ENCODE measurements at regions not wholly inside any gene's neighbourhood (a gene's known extent, or its start where the extent isn't known, plus 50 kb on each side); places are given as distances from the start of the nearest gene placed in this dataset.
"Not testable (repeated sequence)": the region's sequence is repeated elsewhere in the genome, so short reads cannot be mapped to it uniquely, and the experiment has no call there.

- 34% methylated on average over 1 of the region's 1 CpG for WGBS
- DNase-seq (ENCODE audit: low spot score), result no peak
- H3K9me3 ChIP-seq, result no peaks in the 10 kb centered on the region
- H3K4me3 ChIP-seq, result no peak overlapping the region
- no peaks in the 10 kb centered on the region for H3K4me1 ChIP-seq (replicated peaks)
- intact Hi-C loops (cut with DNase I), result no loop called here
- no peak overlapping the region for H3K27ac ChIP-seq
- no peaks in the 10 kb centered on the region for H3K27me3 ChIP-seq (replicated peaks; ENCODE audit: insufficient read depth)
- no peaks in the 10 kb centered on the region for H3K36me3 ChIP-seq
- TF ChIP-seq POLR2A (IDR thresholded peaks at IDR 0.05), result no peak
- no peak for TF ChIP-seq POLR2AphosphoS5 (IDR thresholded peaks at IDR 0.05)
- TF ChIP-seq, protein P1, sequence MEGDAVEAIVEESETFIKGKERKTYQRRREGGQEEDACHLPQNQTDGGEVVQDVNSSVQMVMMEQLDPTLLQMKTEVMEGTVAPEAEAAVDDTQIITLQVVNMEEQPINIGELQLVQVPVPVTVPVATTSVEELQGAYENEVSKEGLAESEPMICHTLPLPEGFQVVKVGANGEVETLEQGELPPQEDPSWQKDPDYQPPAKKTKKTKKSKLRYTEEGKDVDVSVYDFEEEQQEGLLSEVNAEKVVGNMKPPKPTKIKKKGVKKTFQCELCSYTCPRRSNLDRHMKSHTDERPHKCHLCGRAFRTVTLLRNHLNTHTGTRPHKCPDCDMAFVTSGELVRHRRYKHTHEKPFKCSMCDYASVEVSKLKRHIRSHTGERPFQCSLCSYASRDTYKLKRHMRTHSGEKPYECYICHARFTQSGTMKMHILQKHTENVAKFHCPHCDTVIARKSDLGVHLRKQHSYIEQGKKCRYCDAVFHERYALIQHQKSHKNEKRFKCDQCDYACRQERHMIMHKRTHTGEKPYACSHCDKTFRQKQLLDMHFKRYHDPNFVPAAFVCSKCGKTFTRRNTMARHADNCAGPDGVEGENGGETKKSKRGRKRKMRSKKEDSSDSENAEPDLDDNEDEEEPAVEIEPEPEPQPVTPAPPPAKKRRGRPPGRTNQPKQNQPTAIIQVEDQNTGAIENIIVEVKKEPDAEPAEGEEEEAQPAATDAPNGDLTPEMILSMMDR (IDR thresholded peaks at IDR 0.05), result no peak
Measured at GRCh38 chr21:14817311-14817710, 247.5 kb downstream of the NRIP1 start.

DNA sequence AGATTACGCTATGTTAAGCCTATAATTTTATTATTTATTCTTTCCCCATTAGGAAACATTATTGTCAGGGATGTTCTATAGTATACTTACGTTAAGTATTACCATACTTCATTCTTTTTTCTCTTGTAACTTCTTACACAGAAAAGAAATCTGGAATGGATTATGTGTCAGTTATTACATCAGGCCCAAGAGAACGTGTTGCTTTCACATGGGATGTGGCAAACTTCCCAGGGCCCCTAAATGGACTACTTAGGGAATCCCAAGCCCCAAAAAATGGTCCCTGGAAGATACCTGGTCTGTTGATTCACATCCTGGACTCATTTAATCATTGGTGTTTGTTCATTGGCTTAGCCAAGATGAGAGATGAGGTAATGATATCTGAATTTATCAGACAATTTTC, 249.8 kb downstream of the NRIP1 start:
- no peak for DNase-seq (ENCODE audit: low spot score)
- H3K27ac ChIP-seq, result no peak overlapping the region
- no peaks in the 10 kb centered on the region for H3K4me1 ChIP-seq (replicated peaks)
- no peaks in the 10 kb centered on the region for H3K36me3 ChIP-seq
- H3K27me3 ChIP-seq (replicated peaks; ENCODE audit: insufficient read depth), result no peaks in the 10 kb centered on the region
- 91% methylated on average over 3 of the region's 3 CpGs for WGBS
- H3K4me3 ChIP-seq, result no peak overlapping the region
- no peaks in the 10 kb centered on the region for H3K9me3 ChIP-seq
- TF ChIP-seq POLR2A (IDR thresholded peaks at IDR 0.05) (no peak), POLR2AphosphoS5 (IDR thresholded peaks at IDR 0.05) (no peak)
- TF ChIP-seq, protein P1 (IDR thresholded peaks at IDR 0.05), result no peak
- intact Hi-C loops (cut with DNase I), result no loop called here

GRCh38 chr21:14814282-14814681, 250.5 kb downstream of the NRIP1 start:
- WGBS, result 89% methylated on average over 3 of the region's 3 CpGs
- TF ChIP-seq POLR2A (IDR thresholded peaks at IDR 0.05), result no peak
- H3K36me3 ChIP-seq, result no peaks in the 10 kb centered on the region
- intact Hi-C loops (cut with DNase I), result no loop called here
- H3K27ac ChIP-seq, result no peak overlapping the region
- no peak for DNase-seq (ENCODE audit: low spot score)
- H3K9me3 ChIP-seq, result no peaks in the 10 kb centered on the region
- H3K4me1 ChIP-seq (replicated peaks), result no peaks in the 10 kb centered on the region
- H3K4me3 ChIP-seq, result no peak overlapping the region
- no peaks in the 10 kb centered on the region for H3K27me3 ChIP-seq (replicated peaks; ENCODE audit: insufficient read depth)

- H3K4me3 ChIP-seq; H3K27ac ChIP-seq; DNase-seq (ENCODE audit: low spot score); H3K9me3 ChIP-seq; H3K36me3 ChIP-seq; H3K27me3 ChIP-seq (replicated peaks; ENCODE audit: insufficient read depth); H3K4me1 ChIP-seq (replicated peaks); intact Hi-C loops (cut with DNase I): not testable (repeated sequence)
- 91% methylated on average over 2 of the region's 2 CpGs for WGBS
Measured at GRCh38 chr21:14804170-14804569, 258.1 kb upstream of the SAMSN1 start.

GRCh38 chr21:14797543-14797942, 251.4 kb upstream of the SAMSN1 start:
- no peaks in the 10 kb centered on the region for H3K4me1 ChIP-seq (replicated peaks)
- no peak overlapping the region for H3K27ac ChIP-seq
- H3K4me3 ChIP-seq, result no peak overlapping the region
- TF ChIP-seq POLR2AphosphoS5 (IDR thresholded peaks at IDR 0.05), result no peak
- TF ChIP-seq POLR2A (IDR thresholded peaks at IDR 0.05), result no peak
- TF ChIP-seq, protein P1 (IDR thresholded peaks at IDR 0.05), result no peak
- H3K9me3 ChIP-seq, result no peaks in the 10 kb centered on the region
- no peaks in the 10 kb centered on the region for H3K27me3 ChIP-seq (replicated peaks; ENCODE audit: insufficient read depth)
- H3K36me3 ChIP-seq, result no peaks in the 10 kb centered on the region
- no peak for DNase-seq (ENCODE audit: low spot score)
- intact Hi-C loops (cut with DNase I), result no loop called here

- no peaks in the 10 kb centered on the region for H3K36me3 ChIP-seq
- H3K9me3 ChIP-seq, result no peaks in the 10 kb centered on the region
- no peak for TF ChIP-seq POLR2A (IDR thresholded peaks at IDR 0.05)
- TF ChIP-seq POLR2AphosphoS5 (IDR thresholded peaks at IDR 0.05), result no peak
- TF ChIP-seq, protein P1 (IDR thresholded peaks at IDR 0.05), result no peak
- intact Hi-C loops (cut with DNase I), result no loop called here
- no peaks in the 10 kb centered on the region for H3K27me3 ChIP-seq (replicated peaks; ENCODE audit: insufficient read depth)
- H3K4me1 ChIP-seq (replicated peaks), result no peaks in the 10 kb centered on the region
- no peak overlapping the region for H3K27ac ChIP-seq
- DNase-seq (ENCODE audit: low spot score), result no peak
- no peak overlapping the region for H3K4me3 ChIP-seq
Measured at GRCh38 chr21:14787312-14787711, 241.2 kb upstream of the SAMSN1 start.

Data from prostate gland (tissue), 2 donors.